HCT116 (cell line): ENCODE measurements at regions not wholly inside any gene's neighbourhood (a gene's known extent, or its start where the extent isn't known, plus 50 kb on each side); places are given as distances from the start of the nearest gene placed in this dataset.

Experiments
- CTCF ChIP-seq, 3 experiments: fragments of 200-600 bp in 1 of 3; sonication (generic) in 1 of 3; IDR thresholded peaks in 2 of 3; conservative IDR thresholded peaks in 1 of 3; 2 replicates each; pipeline ENCODE4 v1.5.1; 2012 to 2017; ENCODE audit warnings: low read depth in 2 of 3, low read length in 2 of 3, antibody characterized with exemption in 1 of 3, borderline replicate concordance in 1 of 3, control low read depth in 1 of 3, mild to moderate bottlenecking in 1 of 3, mixed read lengths in 1 of 3, mixed run types in 1 of 3, moderate library complexity in 1 of 3; ENCODE audit not compliant: insufficient read depth in 1 of 3
- EGR1 ChIP-seq: IDR thresholded peaks from 2 replicates; pipeline ENCODE4 v1.6.1; 2012; ENCODE audit warnings: low read depth
- POLR2A ChIP-seq: IDR thresholded peaks from 2 replicates; pipeline ENCODE4 v1.7.0; 2011; ENCODE audit warnings: borderline replicate concordance; ENCODE audit not compliant: insufficient read depth, insufficient read length; ENCODE audit errors: extremely low read depth
- RAD21 ChIP-seq: IDR thresholded peaks from 2 replicates; pipeline ENCODE4 v1.6.1; 2012; ENCODE audit warnings: low read depth, mild to moderate bottlenecking
- REST ChIP-seq: IDR thresholded peaks from 2 replicates; pipeline ENCODE4 v1.6.1; 2012; ENCODE audit warnings: low read depth
- SIN3A ChIP-seq: IDR thresholded peaks from 2 replicates; pipeline ENCODE4 v1.6.1; 2012; ENCODE audit warnings: low read depth
- TCF7L2 ChIP-seq: IDR thresholded peaks from 2 replicates; pipeline ENCODE4 v1.7.0; 2011; ENCODE audit warnings: borderline replicate concordance, inconsistent platforms; ENCODE audit not compliant: insufficient read depth, insufficient read length; ENCODE audit errors: extremely low read depth
- YY1 ChIP-seq: IDR thresholded peaks from 2 replicates; pipeline ENCODE4 v1.6.1; 2011; ENCODE audit warnings: low read length, low read depth, moderate library complexity, mild to moderate bottlenecking; ENCODE audit not compliant: insufficient replicate concordance; ENCODE audit errors: extremely low read depth

- TF ChIP-seq CTCF (IDR thresholded peaks at IDR 0.05 in 2 of 3, conservative IDR thresholded peaks at IDR 0.05 in 1 of 3; ENCODE audit: borderline replicate concordance in 1 of 3, insufficient read depth in 1 of 3, low read depth in 2 of 3, low read length in 2 of 3): no peak
- TF ChIP-seq TCF7L2: no peak
- TF ChIP-seq YY1: no peak
- TF ChIP-seq POLR2A: no peak
- TF ChIP-seq EGR1: no peak
- no peak for TF ChIP-seq REST
- TF ChIP-seq RAD21: no peak
- TF ChIP-seq SIN3A: no peak
These were observed 455.6 kb upstream of the SEL1L start for GRCh38 chr14:81989211-81989610.
